ENCODE measurements at regions not wholly inside any gene's neighbourhood (a gene's known extent, or its start where the extent isn't known, plus 50 kb on each side); places are given as distances from the start of the nearest gene placed in this dataset.

GRCh38 chr14:54209511-54210250, 187.1 kb upstream of the CDKN3 start:
- DNase-seq (ENCODE audit: low spot score), result no peak

- no peak for DNase-seq (ENCODE audit: low spot score)
Observed at GRCh38 chr14:54211551-54212308, 185.1 kb upstream of the CDKN3 start.

- DNase-seq (ENCODE audit: low spot score), result no peak
Observed at GRCh38 chr14:54213536-54213935, 183.3 kb upstream of the CDKN3 start.

- DNase-seq (ENCODE audit: low spot score), result no peak
Observed at GRCh38 chr14:54216827-54217226, 180.0 kb upstream of the CDKN3 start.

- no peak for DNase-seq (ENCODE audit: low spot score)
Observed at GRCh38 chr14:54219261-54220070, 177.3 kb upstream of the CDKN3 start.

GRCh38 chr14:54220071-54220703, 176.6 kb upstream of the CDKN3 start:
- no peak for DNase-seq (ENCODE audit: low spot score)

GRCh38 chr14:54220704-54221431, 175.9 kb upstream of the CDKN3 start:
- DNase-seq (ENCODE audit: low spot score), result no peak

GRCh38 chr14:54221432-54221803, 175.4 kb upstream of the CDKN3 start:
- no peak for DNase-seq (ENCODE audit: low spot score)

GRCh38 chr14:54221971-54222370, 174.8 kb upstream of the CDKN3 start:
- no peak for DNase-seq (ENCODE audit: low spot score)

GRCh38 chr14:54223831-54224402, 172.9 kb upstream of the CDKN3 start:
- DNase-seq (ENCODE audit: low spot score), result no peak

GRCh38 chr14:54225457-54226060, 171.2 kb upstream of the CDKN3 start:
- no peak for DNase-seq (ENCODE audit: low spot score)

- no peak for DNase-seq (ENCODE audit: low spot score)
Observed at GRCh38 chr14:54226103-54226502, 170.7 kb upstream of the CDKN3 start.

GRCh38 chr14:54226558-54226957, 170.2 kb upstream of the CDKN3 start:
- no peak for DNase-seq (ENCODE audit: low spot score)

GRCh38 chr14:54229136-54229535, 167.7 kb upstream of the CDKN3 start:
- DNase-seq (ENCODE audit: low spot score), result no peak

GRCh38 chr14:54230645-54231044, 166.2 kb upstream of the CDKN3 start:
- DNase-seq (ENCODE audit: low spot score), result no peak

- DNase-seq (ENCODE audit: low spot score), result no peak
Observed at GRCh38 chr14:54232735-54233134, 164.1 kb upstream of the CDKN3 start.

- no peak for DNase-seq (ENCODE audit: low spot score)
Observed at GRCh38 chr14:54241517-54241916, 155.3 kb upstream of the CDKN3 start.

GRCh38 chr14:54251356-54251755, 145.5 kb upstream of the CDKN3 start:
- DNase-seq (ENCODE audit: low spot score), result no peak

GRCh38 chr14:54252072-54252730, 144.6 kb upstream of the CDKN3 start:
- no peak for DNase-seq (ENCODE audit: low spot score)

All from hematopoietic multipotent progenitor cell treated with erythropoietin and hydrocortisone succinate and interleukin-3 and kit ligand, for 17 days (in vitro differentiated cells).